ENCODE measurements at regions not wholly inside any gene's neighbourhood (a gene's known extent, or its start where the extent isn't known, plus 50 kb on each side); places are given as distances from the start of the nearest gene placed in this dataset.
"Not testable (repeated sequence)": the region's sequence is repeated elsewhere in the genome, so short reads cannot be mapped to it uniquely, and the experiment has no call there.

DNA sequence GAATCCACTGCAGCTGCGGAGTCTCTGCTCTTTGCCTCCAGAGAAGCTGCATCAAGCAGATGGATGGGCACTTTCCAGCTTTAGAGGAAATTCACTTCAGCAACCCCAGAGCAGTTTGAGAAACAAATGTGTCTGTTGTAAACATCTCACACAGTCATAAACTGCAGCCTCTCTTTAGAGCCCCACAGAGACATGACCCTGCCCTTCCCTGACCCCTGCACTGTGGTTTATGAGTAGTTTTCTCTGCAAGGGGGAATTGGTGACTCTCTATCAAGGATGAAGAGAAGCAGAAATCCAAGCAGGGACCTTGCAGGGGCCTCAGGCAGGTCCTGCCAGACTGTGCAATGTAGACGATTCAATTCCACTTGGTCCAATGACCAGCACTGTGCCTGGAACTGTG is 160.2 kb downstream of the SH2D4B start:
- DNase-seq (ENCODE audit: extremely low read depth in 1 of 2, low read depth in 1 of 2): no peak

DNA sequence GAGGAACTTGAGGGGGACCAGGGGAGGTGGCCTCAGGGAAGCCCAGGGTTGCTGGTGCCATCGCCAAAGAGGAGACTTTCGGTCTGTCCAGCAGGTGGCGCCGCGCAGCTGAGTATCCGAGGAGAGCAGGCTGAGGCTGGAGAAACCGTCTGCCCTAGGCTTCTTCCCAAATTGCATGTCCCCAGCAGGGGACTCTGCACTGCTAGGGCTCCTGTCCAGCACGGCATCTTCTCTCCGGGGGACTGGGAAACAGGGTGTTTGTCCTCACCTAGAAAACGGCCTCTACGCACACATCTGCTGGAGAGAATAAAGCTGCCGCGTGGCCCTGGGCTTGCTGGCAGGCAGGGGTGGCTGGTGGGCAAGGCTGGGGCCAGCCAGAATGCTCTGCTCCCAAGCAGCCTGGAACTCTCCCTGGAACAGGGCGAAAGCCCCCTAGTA is 161.9 kb downstream of the SH2D4B start:
- DNase-seq (ENCODE audit: extremely low read depth in 1 of 2, low read depth in 1 of 2): peak; percentile 14 to 56

DNA sequence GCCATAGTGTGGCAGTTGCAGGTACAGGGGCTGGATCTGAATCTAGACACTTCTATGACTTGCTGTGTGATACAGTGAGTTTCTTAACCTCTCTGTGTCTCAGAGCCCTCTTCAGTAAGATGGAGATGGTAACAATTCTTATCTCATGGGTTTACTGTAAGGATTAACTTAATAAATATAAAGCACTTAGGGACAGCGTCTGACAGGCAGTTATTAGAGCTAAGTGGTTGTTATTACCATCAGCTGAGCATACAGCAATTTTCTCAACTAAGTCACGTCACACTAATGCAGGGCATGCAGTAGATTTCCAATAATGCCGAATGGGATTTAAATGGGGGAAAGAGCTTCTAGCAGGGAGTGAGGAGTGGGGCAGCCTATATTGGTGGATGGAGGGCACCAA is 162.6 kb downstream of the SH2D4B start:
- no peak for DNase-seq (ENCODE audit: extremely low read depth in 1 of 2, low read depth in 1 of 2)

DNA sequence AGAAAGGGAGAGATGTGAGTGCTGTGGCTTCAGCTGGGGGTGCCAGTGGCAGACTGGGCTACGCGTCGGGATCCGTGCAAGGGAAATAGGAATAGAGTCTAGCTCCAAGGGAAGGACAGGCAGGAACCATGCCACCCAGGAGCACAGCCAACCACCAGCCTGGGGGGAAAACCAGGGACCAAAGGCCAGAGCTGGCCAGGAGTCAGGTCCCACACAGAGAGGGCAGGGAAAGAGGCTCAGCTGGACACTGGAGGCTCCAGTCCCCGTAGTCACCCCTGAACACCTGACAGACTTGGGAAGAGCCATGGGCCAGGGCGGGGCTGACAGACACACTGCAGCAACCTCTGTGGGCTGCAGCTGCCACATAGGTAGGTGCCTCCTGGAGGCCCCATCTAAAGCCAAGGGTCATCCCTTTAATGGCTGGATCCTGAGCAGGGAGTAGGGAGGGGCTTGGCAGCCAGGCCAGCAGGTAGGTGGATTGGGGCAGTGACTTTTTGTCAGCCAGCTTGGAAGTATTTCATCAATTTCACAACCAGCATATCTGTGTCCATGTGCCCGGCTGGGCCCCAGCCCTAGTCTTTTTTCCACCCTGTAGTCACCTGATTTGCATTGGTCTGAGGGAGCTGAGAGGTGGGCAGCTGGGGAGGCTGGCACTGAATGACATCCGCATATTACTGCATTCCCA is 163.2 kb downstream of the SH2D4B start:
- DNase-seq (ENCODE audit: extremely low read depth in 1 of 2, low read depth in 1 of 2): no peak

DNA sequence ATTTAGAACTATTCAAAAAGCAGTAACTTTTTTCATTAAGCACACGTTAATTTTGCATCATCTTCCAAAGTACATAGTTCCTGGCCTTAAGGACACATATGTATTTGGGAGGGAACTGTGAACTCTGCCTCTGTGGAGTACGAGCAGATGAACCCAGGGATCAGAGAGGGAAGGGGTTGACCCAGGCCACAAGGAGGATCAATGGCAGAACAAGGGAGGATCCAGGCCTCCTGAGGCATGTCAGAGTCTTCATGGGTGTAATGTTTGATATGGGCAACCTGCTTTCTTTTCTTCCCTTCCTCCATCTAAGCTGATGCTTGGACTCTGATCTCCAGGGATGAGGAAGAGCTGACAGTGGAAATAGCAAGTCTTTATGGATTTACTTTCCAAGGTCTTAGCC is 164.0 kb downstream of the SH2D4B start:
- no peak for DNase-seq (ENCODE audit: extremely low read depth in 1 of 2, low read depth in 1 of 2)

DNA sequence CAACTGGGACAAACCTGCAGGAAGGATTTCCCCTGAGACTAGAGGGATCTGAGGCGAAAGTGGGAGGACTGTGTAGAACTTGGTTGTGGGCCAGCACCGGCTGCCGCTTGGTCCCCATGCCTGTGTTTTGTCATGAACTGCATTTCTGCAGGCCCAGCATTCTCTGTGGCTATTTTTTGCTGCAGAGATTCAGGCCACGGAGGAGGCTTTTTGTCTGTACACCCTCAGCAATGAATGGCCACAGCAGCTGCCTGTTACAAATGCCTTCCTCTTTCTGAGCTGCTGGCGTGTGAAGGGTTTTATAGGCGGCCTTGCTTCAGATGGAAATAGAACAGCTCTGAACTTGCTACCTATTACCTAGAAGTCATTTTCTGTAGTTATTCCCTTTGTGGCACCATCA is 164.4 kb downstream of the SH2D4B start:
- DNase-seq (ENCODE audit: extremely low read depth in 1 of 2, low read depth in 1 of 2): no peak

DNA sequence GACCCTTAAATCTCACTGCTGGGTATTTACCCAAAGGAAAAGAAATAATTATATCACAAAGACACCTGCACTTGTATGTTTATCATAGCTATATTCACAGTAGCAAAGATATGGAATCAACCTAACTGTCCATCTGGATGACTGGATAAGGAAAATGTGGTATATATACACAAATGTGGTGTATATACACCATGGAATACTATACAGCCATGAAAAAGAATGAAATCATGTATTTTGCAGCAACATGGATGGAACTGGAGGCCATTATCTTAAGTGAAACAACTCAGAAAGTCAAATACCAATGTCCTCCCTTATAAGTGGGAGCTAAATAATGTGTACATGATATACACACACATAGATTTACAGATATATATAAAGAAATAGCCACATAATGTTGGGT is 168.2 kb downstream of the SH2D4B start:
- DNase-seq (ENCODE audit: extremely low read depth in 1 of 2, low read depth in 1 of 2): no peak

DNA sequence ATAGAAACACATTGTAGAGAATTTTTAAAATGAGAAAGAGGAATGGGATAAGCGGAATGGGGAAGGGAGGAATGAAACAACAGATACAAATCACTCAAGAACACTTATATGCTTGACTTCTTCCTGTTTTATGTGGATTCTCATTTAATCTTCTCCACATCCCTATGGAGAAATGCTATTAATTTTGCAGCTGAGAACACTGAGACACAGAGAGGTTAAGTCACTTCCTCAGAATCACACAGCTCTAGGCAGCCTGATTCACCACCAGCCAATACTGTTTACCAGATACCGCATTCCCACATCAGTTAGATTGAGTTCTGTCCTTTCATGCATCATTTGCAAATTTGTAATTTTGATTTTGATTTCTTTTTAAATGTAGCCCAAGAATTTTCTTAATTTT is 170.5 kb downstream of the SH2D4B start:
- no peak for DNase-seq (ENCODE audit: extremely low read depth in 1 of 2, low read depth in 1 of 2)

DNA sequence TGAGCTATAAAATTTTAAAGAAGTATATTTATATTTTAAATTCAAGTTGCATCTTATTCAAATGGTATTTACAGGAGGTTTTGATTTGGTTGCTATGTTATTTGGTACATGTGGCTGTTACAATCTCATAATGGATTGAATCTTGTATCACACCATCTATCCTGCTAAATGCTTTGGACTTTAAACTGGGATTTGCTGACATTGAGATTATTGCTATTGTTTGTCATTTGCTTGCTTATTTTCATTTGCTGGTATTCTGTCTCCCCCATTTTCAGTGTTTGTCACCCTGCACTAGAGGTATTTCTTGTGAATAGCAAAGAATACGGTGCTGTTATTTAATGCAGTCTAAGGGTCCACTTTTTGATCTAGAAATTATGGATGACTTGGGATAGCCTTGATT is 171.1 kb downstream of the SH2D4B start:
- no peak for DNase-seq (ENCODE audit: extremely low read depth in 1 of 2, low read depth in 1 of 2)

DNA sequence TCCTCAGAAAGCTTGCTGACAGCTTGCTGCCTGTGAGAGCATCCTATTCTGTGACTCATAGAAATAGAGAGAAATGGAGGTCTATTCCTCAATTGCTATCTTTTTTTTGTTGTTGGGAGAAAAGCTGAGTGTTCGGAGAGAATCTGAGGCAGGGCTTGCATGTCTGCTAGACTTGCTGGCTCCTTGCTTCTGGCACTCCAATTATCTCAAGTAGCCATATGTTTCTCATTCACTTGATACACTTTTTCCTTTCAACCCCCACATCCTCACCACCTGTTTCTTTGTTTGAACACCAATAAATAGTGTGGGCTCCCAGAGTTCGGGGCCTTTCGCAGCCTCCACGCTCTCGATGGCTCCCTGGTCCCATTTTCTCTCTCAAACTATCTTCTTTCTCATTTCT is 172.2 kb downstream of the SH2D4B start:
- DNase-seq (ENCODE audit: extremely low read depth in 1 of 2, low read depth in 1 of 2): no peak

DNA sequence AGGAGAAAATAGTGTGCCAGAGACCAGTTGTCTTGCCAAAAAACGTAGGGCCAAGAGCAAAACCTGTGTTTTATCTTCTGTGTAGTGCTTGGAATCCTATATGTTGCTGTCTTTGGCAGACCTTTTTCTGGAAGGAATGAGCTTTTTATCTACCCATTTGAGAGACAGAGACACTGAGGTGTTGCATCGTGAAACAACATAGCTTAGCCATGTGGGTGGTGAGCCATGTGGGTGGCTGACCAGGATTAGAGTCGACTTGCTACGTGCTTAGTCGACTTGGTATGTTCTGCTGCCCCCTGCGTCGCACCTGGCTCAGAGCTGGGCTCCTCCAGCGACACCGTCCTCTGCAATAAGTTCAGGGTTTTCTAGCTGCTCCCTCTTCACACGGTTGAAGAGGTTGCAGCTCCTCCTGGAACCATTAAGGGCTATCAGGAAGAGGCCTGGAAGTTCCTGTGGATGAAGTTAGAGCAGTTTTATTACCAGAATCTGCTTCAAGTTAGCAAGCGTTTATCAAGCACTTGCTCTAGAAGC is 175.8 kb downstream of the SH2D4B start:
- no peak for DNase-seq (ENCODE audit: extremely low read depth in 1 of 2, low read depth in 1 of 2)

DNA sequence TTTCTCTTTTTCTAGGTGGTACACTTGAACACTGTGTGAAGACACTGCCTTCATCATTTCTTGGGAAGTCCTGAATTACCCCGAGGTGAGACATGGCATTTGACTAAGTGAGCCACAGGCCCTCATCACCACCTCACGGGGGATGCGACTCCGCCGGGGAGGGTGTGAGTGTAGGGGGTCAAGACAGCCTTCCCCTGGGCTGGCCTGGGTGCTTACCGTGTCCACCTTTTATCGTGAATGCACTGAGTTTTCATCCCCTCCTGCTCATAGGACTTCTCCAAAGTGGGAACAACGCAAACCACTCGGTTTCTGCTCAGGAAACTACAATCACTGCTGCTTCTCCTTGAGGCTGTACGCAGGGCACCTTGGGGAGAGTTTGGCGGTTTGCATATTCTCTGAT is 176.9 kb downstream of the SH2D4B start:
- no peak for DNase-seq (ENCODE audit: extremely low read depth in 1 of 2, low read depth in 1 of 2)

DNA sequence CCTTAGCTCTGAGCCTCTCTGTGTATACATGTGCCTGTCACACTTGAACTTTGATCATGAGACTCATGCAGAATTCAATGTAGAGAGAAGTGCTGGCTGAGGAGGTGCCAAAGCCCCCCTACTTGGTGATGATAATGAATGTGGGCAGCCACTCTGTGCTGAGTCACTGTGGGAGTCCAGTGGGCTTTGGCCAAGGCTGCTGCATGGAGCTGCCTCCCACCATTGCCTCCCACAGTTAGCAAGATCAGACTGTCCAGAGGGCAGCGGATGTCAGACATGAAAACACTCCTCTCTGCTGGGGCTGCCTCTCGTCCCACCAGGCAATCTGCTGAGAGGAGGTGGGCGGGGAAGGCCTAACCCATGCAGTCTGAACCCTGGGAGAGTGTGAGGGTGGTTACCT is 180.3 kb downstream of the SH2D4B start:
- no peak for DNase-seq (ENCODE audit: extremely low read depth in 1 of 2, low read depth in 1 of 2)

DNA sequence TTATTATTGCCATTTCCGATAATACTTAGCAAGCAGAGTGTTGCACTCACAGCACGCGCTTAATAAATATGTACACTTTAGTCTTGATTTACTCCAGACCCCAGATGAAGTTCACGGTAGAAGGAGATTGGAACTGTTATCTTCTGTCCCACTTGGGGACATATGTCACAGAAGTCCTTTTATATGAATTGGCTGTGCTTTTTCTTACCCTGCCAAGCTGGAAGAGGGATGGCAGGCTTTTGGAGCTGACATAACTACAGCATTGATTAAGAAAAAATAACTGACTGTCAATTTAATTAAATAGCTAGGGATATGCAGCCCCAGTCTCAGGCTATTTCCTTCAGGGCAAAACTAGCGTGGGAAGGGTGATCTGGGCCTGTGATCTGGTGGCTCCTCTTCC is 182.2 kb downstream of the SH2D4B start:
- DNase-seq (ENCODE audit: extremely low read depth in 1 of 2, low read depth in 1 of 2): no peak

DNA sequence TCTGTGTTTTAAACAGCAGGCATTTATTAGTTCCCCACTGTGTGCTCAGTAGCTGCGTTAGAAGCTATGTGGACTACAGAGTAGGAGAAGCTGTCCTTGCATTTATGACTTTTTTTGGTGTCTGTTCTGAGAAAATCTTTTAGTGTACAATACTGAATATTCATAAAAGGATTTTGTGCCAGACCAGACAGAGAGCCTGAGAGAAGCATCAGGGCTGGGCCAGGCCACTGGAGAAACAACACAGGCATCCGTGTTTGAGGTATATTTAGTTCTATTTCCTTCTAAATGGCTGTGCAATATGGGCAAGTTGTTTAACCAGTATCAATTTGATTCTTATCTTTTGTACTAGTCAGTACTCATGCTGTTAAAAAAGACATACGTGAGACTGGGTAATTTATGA is 182.8 kb downstream of the SH2D4B start:
- no peak for DNase-seq (ENCODE audit: extremely low read depth in 1 of 2, low read depth in 1 of 2)

DNA sequence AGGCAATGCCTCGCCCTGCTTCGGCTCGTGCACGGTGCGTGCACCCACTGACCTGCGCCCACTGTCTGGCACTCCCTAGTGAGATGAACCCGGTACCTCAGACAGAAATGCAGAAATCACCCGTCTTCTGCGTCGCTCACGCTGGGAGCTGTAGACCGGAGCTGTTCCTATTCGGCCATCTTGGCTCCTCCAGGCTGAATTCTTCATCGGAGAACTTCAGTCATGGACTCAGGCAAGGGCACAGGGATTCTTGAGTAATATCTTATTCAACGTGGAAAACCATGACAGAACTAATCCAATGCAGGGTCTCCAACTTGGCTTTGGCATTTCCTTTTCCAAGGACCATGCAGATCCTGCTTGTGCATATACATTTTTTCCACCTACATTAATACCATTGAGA is 190.7 kb downstream of the SH2D4B start:
- DNase-seq (ENCODE audit: extremely low read depth in 1 of 2, low read depth in 1 of 2): not testable (repeated sequence)

DNA sequence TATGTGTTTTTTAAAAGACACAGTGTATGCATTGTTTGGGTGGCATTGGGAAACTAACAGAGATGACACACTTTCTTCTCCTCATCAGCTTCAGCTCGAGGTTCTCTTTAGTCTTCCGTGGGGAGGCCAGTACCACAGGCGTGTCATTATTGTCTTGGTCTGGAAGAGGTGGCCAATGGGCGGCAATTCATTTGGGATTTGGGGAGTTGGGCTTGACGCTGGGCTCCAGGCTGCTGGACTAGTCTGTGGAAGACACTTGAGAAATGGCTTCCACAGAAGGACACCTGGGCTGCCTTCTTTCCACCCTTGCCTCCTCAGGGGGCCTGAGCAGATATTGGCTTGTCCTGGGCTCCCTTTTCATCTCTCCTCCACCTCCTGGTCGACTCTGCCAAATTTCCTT is 192.2 kb downstream of the SH2D4B start:
- no peak for DNase-seq (ENCODE audit: extremely low read depth in 1 of 2, low read depth in 1 of 2)

DNA sequence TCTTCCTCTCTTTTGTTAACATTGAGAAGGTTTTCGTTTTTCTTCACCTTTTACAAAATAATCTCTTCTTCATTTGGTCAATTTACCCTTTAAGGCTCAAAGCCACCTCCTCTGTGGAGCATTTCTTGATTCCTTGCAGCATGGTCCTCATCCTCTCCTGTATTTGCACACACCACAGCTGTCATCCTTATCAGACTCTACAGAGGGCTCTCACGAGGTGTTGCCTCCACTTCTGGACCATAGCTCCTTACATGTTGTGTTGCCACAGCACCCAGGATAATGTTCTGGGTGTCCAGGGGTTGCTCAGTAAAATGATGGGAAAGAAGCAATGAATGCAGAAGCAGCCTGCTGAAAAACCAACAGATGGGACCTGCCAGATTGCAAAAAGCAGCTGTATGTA is 192.8 kb downstream of the SH2D4B start:
- DNase-seq (ENCODE audit: extremely low read depth in 1 of 2, low read depth in 1 of 2): no peak

DNA sequence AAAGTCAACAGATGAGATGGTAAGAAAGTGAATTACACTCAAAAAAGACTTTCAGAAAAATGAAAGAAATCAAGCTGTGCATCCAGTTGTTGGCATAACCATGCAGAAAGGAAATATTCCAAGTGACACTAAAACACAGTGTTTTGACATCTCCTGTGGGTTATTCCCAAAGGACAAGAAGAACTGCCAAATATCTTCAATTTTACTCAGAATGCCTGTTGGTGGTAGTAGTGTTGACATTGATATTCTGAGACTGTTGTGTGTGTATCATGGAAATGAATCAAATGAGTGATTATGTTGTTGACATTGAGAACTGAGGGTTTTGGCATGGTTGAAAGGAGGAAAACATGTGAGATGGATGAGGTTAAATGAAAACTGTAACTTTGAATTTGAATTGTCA is 196.9 kb downstream of the SH2D4B start:
- DNase-seq (ENCODE audit: extremely low read depth in 1 of 2, low read depth in 1 of 2): no peak

DNA sequence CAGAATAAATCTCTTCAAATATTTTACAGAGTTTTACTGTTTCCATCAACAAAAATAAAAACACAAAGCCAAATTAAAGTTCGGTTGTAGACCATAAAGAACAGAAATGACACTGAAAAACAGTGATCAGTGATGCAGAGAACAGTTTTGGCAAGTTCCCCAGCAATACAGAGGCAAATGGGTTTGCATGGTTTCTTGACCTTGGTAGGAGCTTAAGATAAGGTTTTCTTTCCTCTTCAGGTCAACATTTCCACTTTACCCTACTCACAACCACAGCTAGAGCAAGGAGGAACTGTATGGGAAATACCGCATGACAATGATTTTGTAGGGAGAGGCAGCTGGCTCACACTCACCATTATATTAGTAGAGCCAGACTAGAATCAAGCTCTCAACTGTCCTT is 199.5 kb downstream of the SH2D4B start:
- DNase-seq (ENCODE audit: extremely low read depth in 1 of 2, low read depth in 1 of 2): no peak

DNA sequence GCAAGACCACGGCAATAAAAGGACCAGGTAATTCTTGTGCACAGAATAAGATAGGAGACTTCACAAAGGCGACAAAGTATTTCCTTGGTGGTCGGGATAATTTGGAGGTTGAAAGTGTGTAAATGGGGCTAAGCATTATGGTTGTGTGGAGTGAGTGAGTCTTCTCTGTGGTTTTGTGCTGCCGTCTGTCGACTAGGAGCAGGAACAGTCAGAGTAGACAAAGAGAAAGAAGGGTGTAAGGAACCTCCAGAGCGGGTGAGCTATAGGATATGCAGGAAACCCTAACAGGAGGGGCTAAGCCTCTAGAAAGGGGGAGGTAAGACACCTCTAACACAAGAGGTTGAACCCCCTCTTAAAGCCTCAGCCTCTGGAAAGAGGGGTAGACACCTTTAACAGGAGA is 201.6 kb downstream of the SH2D4B start:
- DNase-seq (ENCODE audit: extremely low read depth in 1 of 2, low read depth in 1 of 2): no peak

DNA sequence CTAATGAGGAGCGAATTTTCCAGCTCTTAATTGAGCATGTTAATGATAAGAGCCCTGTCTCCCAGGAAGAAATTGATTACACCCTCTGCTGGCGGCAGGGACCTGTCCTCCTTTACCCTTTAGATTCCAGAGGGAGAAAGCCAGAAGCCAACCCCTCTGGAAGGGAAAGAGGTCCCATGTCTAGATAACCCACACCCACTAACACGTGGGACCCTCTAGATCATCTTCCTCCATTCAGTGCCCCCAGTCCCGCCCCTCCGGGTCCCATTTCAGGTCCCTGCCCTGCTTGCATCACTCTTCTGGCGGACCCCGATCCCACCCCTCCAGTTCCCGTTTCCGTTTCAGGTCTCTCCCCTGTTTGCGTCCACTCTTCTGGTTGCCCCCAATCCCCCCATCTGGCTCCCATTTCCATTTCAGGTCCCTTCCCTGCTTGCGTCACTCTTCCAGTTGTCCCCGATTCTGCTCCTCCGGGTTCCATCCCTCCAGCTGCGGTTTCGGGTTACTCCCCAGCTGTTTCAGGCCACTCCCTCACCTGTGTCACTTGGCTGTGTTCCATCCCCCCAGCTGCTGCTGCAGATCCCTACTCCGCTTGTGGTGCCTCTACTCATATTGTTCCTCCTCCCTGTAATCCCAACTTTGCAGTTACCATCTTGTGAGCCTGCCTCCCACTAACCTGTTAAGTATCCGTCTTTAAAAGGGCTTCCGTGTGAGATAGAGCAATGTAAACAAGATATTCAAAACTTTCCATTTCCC is 202.4 kb downstream of the SH2D4B start:
- no peak for DNase-seq (ENCODE audit: extremely low read depth in 1 of 2, low read depth in 1 of 2)
